GM18498 (cell line): ENCODE measurements at regions not wholly inside any gene's neighbourhood (a gene's known extent, or its start where the extent isn't known, plus 50 kb on each side); places are given as distances from the start of the nearest gene placed in this dataset.
"Not testable (repeated sequence)": the region's sequence is repeated elsewhere in the genome, so short reads cannot be mapped to it uniquely, and the experiment has no call there.

Experiments
- ATAC-seq: cut with Tn5 transposase; IDR thresholded peaks from one replicate; pipeline ENCODE4 v1.9.1; 2021; ENCODE audit warnings: mild to moderate bottlenecking, moderate library complexity; ENCODE audit not compliant: unreplicated experiment

DNA sequence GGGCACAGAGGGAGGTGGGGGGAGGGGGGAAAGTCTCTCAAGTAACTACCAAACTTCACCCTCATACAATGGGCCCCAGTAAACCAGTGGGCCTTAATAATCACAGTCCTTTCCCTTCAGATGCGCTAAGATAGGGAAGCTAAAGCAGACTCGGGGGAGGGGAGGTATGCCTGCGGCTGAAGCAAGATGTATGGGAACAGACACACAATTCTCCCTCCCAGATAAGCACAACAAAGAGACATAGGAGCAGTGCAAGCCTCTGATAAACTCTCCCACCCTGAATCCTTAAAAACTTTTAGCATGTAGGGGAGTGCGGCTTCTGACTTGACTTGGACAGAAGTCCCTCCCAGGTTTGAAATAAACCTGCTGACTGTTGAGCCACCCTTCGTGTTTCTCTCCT lies 54.7 kb downstream of the PROP1 start:
- ATAC-seq, result not testable (repeated sequence)

DNA sequence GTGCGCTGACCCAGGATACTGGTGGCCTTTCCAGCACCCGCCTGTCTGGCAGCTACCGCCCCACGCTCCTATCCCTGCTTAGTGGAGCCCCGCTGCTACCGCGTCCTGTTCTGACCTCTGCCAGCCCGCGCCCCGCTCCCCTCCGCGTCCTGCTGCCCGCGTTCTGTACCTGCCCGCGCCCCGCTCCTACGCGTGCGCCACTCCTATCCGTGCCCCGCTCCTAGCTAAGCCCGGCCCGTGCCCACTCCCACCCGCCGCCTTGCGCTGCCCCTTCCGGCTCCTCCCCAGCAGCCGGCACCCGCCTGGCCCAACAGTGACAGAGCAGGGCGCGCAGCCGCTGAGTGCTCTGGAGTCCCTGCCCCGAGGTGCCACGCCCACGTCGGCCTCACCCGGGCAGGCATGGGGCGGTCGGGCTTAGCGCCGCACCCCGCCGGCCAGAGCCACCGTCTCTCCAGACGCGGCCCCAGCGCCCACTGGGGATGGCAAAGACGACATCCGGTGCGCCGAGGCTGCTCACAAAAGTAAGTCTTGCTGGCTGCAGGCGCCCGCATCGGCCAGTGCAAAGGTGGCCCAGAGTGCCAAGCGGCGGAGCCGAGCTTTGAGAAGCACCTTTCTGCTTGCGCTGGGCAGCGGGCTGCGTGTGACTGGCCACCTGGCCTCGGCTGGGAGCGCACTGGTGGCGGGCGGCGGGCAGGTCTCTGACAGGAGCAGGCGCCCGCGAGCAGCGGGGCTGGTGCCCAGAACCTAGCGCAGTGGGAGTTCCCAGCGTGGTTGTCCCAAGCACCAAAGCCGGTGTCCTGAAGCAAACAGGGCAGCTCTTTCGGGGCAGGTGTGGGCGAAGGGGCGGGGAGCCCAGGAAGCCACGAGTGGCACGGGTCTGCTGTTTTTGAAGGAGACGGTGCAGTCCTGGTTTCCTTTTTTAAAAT lies 56.5 kb downstream of the PROP1 start:
- peak; percentile 43 for ATAC-seq

DNA sequence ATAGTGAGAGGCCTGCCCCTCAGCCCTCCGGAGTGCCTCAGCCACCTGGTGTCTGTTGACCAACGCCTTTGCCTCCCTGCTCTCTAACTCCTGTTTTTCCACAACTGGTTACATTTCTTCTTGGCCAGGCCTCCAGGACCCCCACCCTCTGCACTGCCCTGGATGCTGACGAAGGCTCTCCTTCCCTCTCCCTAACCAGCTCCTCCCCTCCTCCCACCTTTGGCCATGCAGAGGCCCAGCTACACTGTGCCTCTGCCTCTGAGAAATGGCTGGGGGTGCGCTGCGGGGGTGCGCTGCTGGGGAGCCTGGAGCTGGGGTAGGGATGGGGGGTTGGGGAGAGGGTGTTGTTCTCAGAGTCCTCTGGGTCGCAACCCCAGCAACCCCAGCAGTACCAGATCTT lies 57.3 kb downstream of the PROP1 start:
- ATAC-seq, result not testable (repeated sequence)

DNA sequence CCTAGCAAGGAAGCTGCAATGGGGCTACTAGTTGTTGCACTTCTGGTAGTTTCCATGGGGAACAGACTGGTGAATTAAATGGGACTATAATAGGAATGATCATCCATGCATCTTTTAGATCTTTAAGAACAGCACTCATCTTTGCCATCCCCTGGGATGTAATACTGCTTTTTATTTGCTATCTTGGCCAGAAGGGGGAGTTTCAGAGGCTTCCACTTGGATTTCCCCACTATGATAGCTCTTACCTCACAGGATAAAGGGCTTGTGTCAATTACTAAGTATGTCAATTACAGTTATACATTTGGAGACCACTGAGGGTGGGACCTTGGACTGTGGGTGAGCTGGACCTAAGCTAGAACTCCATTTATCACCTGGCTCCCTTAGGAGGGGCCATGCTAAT lies 61.8 kb downstream of the PROP1 start:
- not testable (repeated sequence) for ATAC-seq

DNA sequence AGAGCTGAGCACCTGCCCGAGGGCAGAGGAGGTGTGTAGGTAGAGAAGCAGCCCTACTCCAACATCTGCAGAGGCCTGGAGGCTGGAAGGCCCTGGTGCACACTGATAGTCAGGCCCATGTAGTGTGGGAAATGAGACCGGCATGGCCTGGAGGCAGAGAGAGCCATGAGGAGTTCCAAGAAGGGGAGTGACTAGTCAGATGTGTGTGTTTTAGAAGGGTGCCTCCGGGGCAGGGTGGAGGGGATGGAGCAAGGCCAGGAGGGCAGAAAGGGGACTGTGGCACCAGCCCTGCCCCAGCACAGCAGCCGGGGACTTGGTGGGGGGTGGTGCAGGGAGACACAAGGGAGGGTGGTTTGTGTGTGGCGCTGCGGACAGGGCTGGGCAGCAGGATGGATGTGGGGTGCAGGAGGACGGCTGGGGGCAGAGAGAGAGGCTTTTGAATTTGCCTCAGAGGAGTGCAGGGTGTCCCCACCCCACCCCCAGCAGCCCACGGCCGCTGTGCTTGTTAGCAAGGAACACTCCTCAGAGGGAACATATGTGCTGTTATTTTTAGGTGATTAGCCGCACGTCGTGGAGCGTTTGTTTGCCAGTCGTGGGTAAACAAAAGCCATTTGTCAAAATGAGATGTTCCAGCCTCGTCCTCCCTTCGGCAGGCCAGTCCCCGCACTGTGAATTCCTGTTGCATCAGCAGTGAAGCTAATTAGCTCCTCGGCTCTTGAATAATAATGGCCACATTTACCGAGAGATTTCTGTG lies 65.6 kb downstream of the PROP1 start:
- ATAC-seq, result not testable (repeated sequence)

DNA sequence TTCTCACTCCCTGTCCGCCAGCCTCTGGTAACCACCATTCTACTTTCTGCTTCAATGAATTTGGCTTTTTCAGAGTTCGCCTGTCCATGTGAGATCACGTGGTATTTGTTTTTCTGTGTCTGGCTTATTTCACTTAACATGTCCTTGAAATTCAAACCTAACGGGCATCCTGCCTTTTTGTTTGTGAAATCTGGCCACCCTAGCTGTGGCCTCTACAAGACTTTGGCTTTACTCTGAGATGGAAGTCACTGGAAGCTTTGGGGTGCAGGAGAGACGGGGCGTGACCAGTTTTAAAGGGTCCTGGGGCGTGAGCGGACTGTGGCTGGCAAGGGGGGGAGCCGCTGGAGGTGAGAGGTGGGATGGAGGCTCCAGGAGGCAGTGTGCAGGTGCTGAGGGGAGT lies 66.4 kb downstream of the PROP1 start:
- ATAC-seq, result not testable (repeated sequence)

DNA sequence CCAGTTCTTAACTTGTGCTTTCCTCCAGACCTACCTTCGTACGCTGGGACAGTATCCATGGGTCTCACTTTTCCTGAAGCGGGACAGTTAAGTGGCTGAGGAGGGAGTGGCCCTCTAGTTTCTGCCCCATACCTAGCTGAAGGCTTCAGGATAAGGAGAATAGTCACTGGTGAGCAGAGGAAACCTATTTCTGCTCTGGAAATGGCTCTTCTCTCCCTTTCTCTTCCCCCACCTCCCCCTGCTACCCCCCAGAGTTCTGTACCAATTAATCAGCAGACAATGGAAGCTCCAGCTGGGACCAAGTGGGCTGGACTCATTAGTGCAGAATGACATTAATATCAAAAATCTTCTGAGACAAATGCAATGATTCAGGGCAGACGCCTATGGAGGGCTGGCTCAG lies 68.5 kb downstream of the PROP1 start:
- not testable (repeated sequence) for ATAC-seq

DNA sequence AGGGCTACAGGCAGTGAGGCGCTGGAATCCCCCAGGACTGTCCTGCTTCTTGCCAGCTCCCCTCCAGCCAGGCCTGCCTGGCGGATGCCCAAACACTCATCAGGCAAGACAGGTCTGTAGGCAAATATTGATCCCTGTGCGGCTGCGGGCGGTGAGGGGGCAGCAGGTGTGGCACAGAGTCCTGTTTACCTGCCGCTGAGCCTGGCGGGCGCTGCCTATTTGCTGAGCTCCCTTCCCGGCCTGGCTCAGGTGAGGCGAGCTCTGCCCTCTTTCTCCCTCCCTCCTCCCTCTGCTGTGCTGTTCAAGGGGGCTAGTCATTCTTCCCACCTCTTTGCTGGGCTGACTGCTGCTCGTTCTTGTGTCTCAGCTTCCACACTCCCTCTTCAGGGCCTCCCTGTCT lies 71.5 kb downstream of the PROP1 start:
- ATAC-seq, result not testable (repeated sequence)

DNA sequence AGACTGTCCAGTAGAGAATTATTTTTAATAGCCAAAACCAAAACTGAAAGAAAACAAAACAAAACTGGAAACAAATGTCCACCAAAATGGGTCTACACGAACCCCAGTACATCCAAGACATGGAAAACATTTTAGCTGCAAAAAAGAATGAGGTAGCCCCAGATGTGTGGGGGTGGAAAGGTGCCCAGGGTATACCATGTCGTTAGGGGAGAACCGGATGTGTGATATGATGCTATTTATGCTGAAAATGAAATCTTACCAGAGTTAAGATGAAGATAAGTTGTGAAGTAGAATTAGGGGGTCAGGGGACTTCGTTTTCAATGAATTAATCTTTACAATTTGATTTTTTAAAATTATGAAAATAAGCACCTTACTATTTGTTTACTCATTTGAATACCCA lies 72.2 kb downstream of the PROP1 start:
- not testable (repeated sequence) for ATAC-seq

DNA sequence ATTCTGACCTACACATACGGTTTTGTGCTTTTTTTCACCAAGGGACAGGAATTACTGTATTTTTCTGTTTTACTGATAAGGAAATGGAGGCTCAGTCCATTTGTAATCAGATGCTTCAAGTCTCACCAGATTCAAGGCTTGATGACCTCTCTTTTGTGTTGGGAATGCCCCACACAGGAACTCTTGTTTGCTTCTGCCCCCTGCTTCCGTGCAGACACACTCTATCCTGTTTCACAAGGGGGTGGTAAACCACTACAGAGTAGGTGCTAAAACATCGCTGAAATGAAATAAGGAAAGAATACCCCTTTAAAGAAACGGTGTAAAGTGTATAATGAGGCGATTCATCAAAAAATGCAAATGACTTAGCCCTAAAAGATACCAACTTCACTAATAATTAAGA lies 72.9 kb downstream of the PROP1 start:
- not testable (repeated sequence) for ATAC-seq

DNA sequence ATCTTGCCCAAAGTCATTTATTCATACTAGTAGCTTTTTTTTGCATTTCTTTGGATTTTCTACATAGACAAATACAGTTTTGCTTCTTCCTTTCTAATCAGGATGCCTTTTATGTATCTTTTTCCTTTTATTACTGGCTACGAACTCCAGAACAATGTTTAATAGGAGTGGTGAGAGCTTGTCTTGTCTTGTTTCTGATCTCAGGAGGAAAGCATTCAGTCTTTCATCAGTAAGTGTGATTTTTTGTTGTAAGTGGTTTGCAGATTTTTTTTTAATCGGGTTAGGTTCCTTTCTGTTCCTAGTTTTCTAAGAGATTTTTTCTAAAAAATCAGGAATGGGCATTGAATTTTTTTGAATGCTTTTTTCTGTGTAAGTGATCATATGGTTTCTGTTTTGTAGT lies 86.8 kb downstream of the PROP1 start:
- ATAC-seq, result not testable (repeated sequence)

DNA sequence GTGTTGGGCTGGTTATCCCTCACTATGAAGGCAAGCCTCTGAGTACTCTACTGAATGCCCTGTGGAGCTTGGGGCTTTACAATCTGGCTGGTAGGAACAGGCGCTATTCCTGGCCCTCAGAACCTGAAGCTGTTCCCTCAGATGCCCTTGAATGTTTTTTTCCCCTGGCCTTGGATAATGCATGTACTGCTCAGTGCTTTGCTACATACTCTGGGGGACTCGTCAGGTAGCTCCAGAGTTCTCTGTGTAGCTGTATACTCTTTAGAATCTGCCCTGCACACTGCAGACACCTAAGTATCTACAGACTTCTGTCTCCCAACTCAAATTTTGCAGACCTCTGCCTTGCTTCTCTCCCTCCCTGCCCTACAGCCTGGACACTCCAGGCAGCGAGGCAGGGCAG lies 93.2 kb downstream of the PROP1 start:
- not testable (repeated sequence) for ATAC-seq

DNA sequence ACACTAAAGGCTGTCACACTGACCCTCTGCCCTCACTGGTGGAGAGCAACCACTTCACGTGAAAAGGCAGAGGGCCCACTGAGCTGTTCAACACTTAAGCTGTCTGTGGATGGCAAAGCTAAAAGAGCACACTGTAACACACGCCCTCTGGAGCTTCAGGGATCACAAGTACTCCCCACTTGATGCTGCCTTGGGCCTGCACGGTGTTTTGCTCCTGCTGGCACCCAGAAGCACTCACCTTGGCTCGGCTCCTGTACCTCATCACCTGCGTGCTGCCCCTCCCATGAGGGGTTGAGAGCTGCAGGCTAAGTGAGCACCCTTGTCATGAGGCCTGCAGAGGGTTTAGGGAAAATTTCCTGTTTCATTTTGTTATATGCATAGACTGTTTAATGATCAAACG lies 96.0 kb downstream of the PROP1 start:
- ATAC-seq, result not testable (repeated sequence)

DNA sequence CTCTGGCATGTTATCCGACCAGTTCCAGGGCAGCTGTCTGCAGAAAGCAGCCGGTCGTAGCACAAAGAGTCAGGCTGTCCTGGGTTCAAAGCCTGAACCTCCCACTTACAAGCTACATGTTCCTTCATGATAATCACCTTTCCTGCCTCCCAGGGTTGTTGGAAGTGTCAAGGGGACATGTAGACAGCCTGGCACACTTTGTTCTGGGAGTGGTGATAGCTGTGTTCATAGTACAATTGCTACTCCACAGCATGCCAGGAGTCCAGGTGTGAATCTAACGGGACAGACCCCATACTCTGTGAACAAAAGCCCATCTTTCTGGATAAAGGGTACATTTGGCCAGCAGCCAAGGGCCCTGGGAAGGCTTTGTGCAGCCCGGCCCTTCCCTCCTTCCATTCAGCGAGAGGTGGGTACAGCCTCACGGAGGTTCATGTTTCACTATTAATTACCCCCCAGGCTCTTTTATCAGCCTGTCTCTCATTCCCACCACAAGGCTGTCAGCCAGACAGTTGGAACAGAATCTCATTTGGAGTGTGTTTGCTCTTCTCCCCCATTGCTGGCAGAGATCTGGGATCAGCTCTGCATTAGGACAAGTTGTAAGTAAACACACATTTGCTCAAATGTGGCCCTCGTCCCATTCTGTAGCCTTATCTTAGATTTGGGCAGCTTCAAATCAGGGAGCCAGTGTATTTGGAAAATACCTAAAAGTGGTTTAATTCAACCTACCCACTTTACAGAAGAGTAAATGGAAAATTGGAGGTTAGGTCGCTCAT lies 101.2 kb downstream of the PROP1 start:
- not testable (repeated sequence) for ATAC-seq

DNA sequence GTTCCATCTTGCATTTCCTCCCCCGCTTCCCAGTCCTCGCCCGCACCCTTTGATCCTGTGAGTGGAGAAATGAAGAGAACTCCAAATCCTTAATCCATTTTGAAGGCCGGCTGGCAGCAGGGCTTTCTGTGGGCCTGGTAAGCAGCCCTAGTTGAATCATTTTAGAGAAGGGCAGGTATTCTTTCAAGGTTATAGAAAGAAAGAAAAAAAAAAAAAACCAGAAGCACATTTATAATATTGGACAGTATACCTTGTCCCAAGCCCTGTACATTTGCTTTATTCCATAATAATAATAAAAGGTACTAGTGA lies 103.7 kb downstream of the PROP1 start:
- ATAC-seq, result not testable (repeated sequence)

DNA sequence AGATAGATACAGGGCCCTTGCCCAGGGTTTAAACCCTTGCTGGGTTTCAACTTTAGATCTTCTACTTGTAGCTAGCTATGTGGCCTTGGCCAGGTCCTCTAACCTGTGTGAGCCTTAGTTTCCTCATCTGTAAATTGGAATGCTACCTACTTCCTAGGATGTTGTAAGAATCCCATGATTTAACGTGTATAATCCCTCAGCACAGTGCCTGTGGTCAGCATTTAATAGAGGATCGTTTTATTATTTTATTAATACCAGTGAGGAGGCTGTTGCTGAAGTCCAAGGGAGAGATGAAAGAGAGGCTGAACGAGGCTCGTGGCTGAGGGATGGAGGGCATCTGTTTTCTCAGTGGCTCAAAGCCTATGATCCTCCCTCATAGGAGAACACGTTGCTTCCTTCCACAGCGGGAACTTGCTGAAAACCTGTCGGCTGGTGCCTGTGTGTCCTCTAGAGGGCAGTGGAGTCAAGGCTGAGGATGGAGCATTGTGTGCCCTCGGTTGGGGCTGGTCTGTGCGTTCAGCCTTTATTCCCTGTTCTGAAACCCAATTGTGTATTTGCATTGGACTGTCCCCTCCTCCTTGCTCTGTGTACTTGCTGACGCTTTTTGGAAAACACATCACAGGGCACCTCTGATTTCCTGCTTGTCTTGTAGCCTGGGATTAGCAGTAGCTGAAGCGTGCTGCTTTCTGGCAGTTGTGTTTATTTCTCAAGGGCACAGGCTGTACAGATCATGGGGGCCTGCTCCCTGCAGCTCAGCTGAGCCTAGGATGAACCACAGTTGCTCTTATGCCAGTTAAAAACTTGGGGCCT lies 104.3 kb downstream of the PROP1 start:
- peak; percentile 79 for ATAC-seq

DNA sequence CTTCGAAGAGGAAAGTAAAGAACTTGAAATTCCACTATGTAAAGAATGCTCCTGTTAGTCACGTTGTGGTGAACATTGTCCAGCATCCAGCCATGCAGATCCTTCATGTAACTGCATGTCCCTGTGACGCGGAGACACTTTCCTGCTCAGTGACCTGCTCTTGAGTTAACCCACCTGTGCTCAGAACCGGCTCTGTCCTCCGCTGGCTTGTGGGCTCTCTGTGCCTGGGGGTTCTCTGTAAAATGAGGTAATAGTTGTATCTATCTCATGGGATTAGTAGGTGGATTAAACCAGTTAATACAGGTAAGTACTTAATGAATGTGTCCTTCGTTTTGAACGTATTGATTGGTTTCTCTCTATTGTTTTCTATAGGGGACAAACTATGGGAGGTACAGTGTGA lies 100.6 kb upstream of the FAM153A start:
- not testable (repeated sequence) for ATAC-seq

DNA sequence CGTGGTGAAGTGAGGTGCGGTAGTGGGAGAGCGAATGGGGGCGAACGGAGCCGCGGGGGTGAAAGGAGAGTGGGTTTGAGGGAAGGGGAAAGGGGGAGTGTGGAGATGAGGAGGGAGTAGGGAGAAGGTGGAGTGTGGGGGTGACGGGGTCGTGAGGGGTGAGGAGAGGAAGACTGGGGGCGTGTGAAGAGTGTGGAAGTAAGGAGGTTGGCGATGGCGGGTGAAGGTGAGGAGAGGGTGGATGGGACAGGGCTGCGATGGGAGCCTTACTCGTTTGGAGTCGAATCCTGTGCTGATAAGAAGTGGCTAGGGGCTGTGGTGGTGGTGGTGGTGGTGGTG lies 93.2 kb upstream of the FAM153A start:
- peak; percentile 6 for ATAC-seq

DNA sequence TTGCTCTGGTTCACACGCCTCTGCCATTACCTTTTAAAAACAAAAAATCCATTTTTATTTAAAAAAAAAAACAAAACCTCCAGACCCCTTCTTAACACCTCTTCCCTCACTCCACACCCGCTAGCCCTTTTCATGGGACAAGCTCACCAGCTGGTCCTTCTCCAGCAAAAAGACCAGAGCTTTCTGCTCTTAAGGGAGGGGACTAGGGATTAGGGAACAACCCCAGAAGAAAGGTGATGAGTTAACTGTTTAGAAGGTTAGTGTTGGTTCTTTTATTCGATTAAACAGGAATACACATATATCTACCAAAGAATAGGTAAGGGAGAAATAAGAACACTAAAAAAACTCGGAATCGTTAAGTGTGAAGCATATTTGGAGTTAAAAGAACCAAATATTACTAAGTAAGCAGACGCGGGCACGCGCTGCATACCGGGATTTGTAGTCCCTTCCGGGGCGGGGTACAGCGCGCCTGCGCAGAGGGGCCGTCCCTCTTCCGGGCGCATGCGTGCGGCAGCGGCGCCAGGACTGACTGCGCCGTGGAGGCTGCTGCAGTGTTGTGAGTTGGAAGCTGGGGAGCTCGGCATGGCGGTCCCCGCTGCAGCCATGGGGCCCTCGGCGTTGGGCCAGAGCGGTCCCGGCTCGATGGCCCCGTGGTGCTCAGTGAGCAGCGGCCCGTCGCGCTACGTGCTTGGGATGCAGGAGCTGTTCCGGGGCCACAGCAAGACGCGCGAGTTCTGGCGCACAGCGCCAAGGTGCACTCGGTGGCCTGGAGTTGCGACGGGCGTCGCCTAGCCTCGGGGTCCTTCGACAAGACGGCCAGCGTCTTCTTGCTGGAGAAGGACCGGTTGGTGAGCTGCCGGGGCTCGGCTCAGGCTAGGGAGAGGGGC lies 92.6 kb upstream of the FAM153A start:
- peak; percentile 88 for ATAC-seq
